Endodermal cell (in vitro differentiated cells): ENCODE measurements at regions not wholly inside any gene's neighbourhood (a gene's known extent, or its start where the extent isn't known, plus 50 kb on each side); places are given as distances from the start of the nearest gene placed in this dataset.
"Not testable (repeated sequence)": the region's sequence is repeated elsewhere in the genome, so short reads cannot be mapped to it uniquely, and the experiment has no call there.

ENCODE experiments used
- DNase-seq: peaks from one replicate; pipeline ENCODE4 v3.0.0-alpha.2; 2017
- H3K27ac ChIP-seq: 2 replicates; pipeline ENCODE4 v1.5.1; 2013; ENCODE audit warnings: mild to moderate bottlenecking, low read depth, low read length, moderate library complexity
- H3K27me3 ChIP-seq: 2 replicates; pipeline ENCODE4 v1.6.1; 2013; ENCODE audit warnings: mild to moderate bottlenecking, low read length, moderate library complexity; ENCODE audit not compliant: insufficient read depth, control insufficient read depth, poor library complexity, severe bottlenecking
- H3K36me3 ChIP-seq: 2 replicates; pipeline ENCODE4 v1.7.0; 2013; ENCODE audit warnings: mild to moderate bottlenecking, low read length, moderate library complexity; ENCODE audit not compliant: control insufficient read depth, insufficient read depth
- H3K4me1 ChIP-seq: one replicate; pipeline ENCODE4 v1.7.0; 2013; ENCODE audit warnings: low read length; ENCODE audit not compliant: control insufficient read depth, insufficient read depth
- H3K4me3 ChIP-seq: 2 replicates; pipeline ENCODE4 v1.5.1; 2013; ENCODE audit warnings: mild to moderate bottlenecking, low read length, moderate library complexity
- H3K9ac ChIP-seq: 2 replicates; pipeline ENCODE4 v1.6.1; 2013; ENCODE audit warnings: mild to moderate bottlenecking, low read length, moderate library complexity; ENCODE audit not compliant: poor library complexity, severe bottlenecking; ENCODE audit errors: extremely low read depth
- H3K9me3 ChIP-seq: 2 replicates; pipeline ENCODE4 v1.6.1; 2013; ENCODE audit warnings: mild to moderate bottlenecking, low read length, moderate library complexity; ENCODE audit not compliant: control insufficient read depth
- H3K27ac Mint-ChIP-seq: 2 replicates; pipeline ENCODE4 v1.8.0; 2020; ENCODE audit warnings: mixed read lengths
- H3K27me3 Mint-ChIP-seq: 2 replicates; pipeline ENCODE4 v1.8.0; 2021; ENCODE audit warnings: mild to moderate bottlenecking, mixed read lengths; ENCODE audit not compliant: insufficient read depth
- H3K36me3 Mint-ChIP-seq: 2 replicates; pipeline ENCODE4 v1.8.0; 2020; ENCODE audit warnings: low read depth, mixed read lengths
- H3K4me1 Mint-ChIP-seq: 2 replicates; pipeline ENCODE4 v1.8.0; 2020; ENCODE audit warnings: mixed read lengths
- H3K4me3 Mint-ChIP-seq: 2 replicates; pipeline ENCODE4 v1.8.0; 2020; ENCODE audit warnings: mild to moderate bottlenecking, moderate library complexity, mixed read lengths
- H3K9me3 Mint-ChIP-seq: 2 replicates; pipeline ENCODE4 v1.8.0; 2020; ENCODE audit warnings: mild to moderate bottlenecking, mixed read lengths
- WGBS, 2 experiments: methylation state at CpG; one replicate each; pipeline versions ENCODE4 v1.1.5 to v1.1.7; 2013; ENCODE audit warnings: missing lambda C conversion rate in 2 of 2, mixed read lengths in 1 of 2; ENCODE audit not compliant: insufficient coverage in 1 of 2, insufficient read length in 1 of 2; 5-methylcytosine and 5-hydroxymethylcytosine counted together
- TF ChIP-seq, protein P1 (sequence below): fragments of 200-600 bp; sonication (generic); conservative IDR thresholded peaks from 2 replicates; pipeline ENCODE4 v1.5.0; 2021; ENCODE audit warnings: antibody characterized with exemption, mild to moderate bottlenecking

DNA sequence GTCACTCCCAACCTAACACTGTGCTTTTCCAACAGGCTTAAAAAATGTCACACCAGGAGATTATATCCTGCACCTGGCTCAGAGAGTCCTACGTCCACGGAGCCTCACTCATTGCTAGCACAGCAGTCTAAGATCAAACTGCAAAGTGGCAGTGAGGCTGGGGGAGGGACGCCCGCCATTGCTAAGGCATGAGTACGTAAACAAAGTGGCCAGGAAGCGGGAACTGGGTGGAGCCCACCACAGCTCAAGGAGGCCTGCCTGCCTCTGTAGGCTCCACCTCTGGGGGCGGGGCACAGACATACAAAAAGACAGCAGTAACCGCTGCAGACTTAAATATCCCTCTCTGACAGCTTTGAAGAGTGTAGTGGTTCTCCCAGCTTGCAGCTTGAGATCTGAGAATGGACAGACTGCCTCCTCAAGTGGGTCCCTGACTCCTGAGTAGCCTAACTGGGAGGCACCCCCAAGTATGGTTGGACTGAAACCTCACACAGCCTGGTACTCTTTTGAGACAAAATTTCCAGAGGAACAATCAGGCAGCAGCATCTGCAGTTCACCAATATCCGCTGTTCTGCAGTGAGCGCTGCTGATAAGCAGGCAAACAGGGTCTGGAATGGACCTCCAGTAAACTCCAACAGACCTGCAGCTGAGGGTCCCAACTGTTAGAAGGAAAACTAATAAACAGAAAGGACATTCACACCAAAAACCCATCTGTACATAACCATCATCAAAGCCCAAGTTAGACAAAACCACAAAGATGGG is 2986.4 kb upstream of the OR11H1 start:
- H3K27ac ChIP-seq, H3K4me3 Mint-ChIP-seq, H3K27ac Mint-ChIP-seq, H3K9ac ChIP-seq, DNase-seq, H3K9me3 ChIP-seq, H3K4me1 Mint-ChIP-seq, H3K27me3 ChIP-seq, H3K36me3 Mint-ChIP-seq, H3K27me3 Mint-ChIP-seq, H3K4me3 ChIP-seq, H3K4me1 ChIP-seq, H3K36me3 ChIP-seq: not testable (repeated sequence)
- H3K9me3 Mint-ChIP-seq, result peaks cover 12% of the 10 kb centered on the region
- WGBS, 2 experiments, result 62 to 67% methylated on average over 1 to 5 of the region's 10 CpGs

DNA sequence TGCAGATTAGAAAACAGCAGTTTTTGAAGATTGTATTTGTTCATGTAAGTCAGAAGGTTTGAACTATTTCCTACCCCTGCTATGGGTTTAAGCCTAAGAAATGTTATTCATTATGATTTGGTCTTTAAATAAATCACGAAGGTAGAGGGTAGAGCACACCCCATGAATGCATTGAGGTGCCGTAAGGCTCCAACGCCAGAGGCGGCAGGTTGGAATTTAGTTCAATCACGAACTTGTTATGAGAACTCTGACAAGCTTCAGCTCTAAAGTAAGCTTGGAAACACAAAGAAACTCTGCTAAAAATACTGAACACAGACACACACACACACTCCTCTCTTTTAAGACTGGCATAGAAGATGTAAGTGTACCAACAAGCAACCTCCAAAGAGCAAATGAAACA is 2974.6 kb upstream of the OR11H1 start:
- H3K27ac Mint-ChIP-seq, H3K36me3 ChIP-seq, H3K4me3 ChIP-seq, H3K27ac ChIP-seq, H3K27me3 Mint-ChIP-seq, H3K4me1 Mint-ChIP-seq, H3K9ac ChIP-seq, H3K36me3 Mint-ChIP-seq, H3K9me3 ChIP-seq, H3K4me3 Mint-ChIP-seq, DNase-seq, H3K27me3 ChIP-seq, H3K4me1 ChIP-seq: not testable (repeated sequence)
- peaks cover 19% of the 10 kb centered on the region for H3K9me3 Mint-ChIP-seq
- WGBS, 2 experiments, result 70% methylated on average over 5 of the region's 5 CpGs; no CpG with 5 or more reads in 1 of the 2 experiments

DNA sequence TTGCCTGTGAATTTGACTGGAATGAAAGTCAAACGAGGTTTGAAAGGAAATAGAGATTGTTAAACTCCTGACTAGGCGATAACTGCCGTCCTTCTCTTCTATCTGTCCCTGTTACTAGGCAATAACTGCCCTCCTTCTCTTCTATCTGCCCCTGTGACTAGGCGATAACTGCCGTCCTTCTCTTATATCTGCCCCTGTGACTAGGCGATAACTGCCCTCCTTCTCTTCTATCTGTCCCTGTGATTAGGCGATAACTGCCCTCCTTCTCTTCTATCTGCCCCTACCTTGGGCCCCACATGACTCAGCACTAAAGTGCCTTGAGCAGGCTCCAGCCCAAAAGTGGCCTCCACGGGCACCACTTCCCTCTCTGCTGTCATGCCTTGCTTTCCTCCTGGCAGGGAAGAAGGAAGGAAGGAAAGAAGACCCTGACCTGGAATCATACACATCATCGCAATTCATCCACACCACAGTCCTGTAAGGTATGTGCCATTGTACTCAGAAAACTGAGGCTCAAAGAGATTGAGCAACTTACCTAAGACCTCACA is 2973.3 kb upstream of the OR11H1 start:
- WGBS, 2 experiments, result 91% methylated on average over 4 of the region's 9 CpGs; no CpG with 5 or more reads in 1 of the 2 experiments
- not testable (repeated sequence) for H3K27me3 Mint-ChIP-seq, H3K4me1 ChIP-seq, DNase-seq, H3K36me3 Mint-ChIP-seq, H3K9me3 ChIP-seq, H3K27ac ChIP-seq, H3K9ac ChIP-seq, H3K4me1 Mint-ChIP-seq, H3K27ac Mint-ChIP-seq, H3K27me3 ChIP-seq, H3K4me3 ChIP-seq, H3K4me3 Mint-ChIP-seq, H3K36me3 ChIP-seq
- H3K9me3 Mint-ChIP-seq, result peaks cover 12% of the 10 kb centered on the region

DNA sequence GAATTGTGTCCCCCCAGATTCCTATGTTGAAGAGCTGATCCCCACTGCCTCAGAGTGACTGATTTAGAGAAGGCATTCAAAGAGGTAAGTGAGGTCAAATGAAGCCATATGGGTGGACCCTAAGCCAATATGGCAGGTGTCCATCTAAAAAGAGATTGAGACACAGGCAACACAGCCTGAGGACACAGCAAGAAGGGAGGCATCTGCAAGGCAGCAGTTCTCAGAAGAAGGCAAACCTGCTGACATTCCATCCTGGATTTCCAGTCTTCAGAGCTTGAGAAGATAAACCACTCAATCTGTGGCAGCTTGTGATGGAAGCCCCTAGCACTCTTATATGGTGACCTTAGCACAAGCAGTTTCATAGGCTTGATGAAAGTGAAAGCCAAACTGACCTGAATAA is 2956.5 kb upstream of the OR11H1 start:
- H3K36me3 ChIP-seq, H3K4me1 ChIP-seq, H3K27ac Mint-ChIP-seq, H3K27ac ChIP-seq, H3K27me3 ChIP-seq, DNase-seq, H3K4me1 Mint-ChIP-seq, H3K4me3 ChIP-seq, H3K36me3 Mint-ChIP-seq, H3K27me3 Mint-ChIP-seq, H3K9ac ChIP-seq, H3K9me3 ChIP-seq, H3K4me3 Mint-ChIP-seq: not testable (repeated sequence)
- H3K9me3 Mint-ChIP-seq, result peaks cover 12% of the 10 kb centered on the region

DNA sequence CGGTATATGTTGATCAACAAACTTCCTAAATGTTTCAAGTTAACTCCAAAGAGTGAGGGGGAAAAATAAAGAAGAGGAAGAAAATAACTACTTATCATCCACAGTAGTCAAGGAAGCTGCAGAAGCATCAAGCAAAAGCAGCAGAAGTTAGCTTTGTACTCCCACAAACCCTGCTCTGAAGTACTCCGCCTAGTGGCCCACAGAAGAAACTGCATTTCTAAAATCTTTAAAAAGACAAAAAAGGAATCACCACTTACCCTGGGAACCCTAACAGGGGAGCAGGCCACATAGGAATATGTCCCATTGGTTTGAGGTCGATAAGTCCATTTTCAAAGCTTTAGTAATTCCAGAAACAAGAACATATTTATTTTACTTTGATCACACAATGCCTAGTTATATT is 2948.3 kb upstream of the OR11H1 start:
- not testable (repeated sequence) for H3K36me3 ChIP-seq, H3K27ac ChIP-seq, H3K27me3 Mint-ChIP-seq, H3K4me1 ChIP-seq, H3K4me3 ChIP-seq, H3K27ac Mint-ChIP-seq, H3K27me3 ChIP-seq, DNase-seq, H3K9ac ChIP-seq, H3K4me3 Mint-ChIP-seq, H3K9me3 ChIP-seq, H3K36me3 Mint-ChIP-seq, H3K4me1 Mint-ChIP-seq
- no CpG with 5 or more reads among the region's 3 CpGs for WGBS, 2 experiments
- TF ChIP-seq, protein P1, sequence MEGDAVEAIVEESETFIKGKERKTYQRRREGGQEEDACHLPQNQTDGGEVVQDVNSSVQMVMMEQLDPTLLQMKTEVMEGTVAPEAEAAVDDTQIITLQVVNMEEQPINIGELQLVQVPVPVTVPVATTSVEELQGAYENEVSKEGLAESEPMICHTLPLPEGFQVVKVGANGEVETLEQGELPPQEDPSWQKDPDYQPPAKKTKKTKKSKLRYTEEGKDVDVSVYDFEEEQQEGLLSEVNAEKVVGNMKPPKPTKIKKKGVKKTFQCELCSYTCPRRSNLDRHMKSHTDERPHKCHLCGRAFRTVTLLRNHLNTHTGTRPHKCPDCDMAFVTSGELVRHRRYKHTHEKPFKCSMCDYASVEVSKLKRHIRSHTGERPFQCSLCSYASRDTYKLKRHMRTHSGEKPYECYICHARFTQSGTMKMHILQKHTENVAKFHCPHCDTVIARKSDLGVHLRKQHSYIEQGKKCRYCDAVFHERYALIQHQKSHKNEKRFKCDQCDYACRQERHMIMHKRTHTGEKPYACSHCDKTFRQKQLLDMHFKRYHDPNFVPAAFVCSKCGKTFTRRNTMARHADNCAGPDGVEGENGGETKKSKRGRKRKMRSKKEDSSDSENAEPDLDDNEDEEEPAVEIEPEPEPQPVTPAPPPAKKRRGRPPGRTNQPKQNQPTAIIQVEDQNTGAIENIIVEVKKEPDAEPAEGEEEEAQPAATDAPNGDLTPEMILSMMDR, result peak; percentile 52
- peaks cover 17% of the 10 kb centered on the region for H3K9me3 Mint-ChIP-seq

DNA sequence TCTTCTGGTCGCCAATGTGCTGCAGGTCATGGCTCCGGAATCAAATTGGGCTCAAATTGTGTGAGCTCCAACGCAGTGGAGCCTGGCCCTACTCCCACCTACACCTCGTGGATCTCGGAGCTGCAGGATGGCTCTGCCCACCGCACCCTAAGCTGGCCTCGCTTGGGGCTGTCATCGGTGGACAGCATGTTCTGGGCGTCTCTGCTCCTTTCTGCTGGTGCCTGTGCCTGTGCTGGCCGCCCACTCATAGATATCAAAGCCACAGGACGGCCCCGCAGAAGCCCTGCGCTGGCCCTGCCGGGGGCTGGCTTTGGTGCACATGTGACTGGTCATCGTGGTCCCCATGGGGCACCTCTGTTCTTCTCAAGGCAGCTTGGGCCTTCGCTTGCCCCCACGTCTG is 2943.5 kb upstream of the OR11H1 start:
- not testable (repeated sequence) for H3K4me3 ChIP-seq, H3K4me1 ChIP-seq, H3K27me3 ChIP-seq, DNase-seq, H3K9ac ChIP-seq, H3K4me1 Mint-ChIP-seq, H3K36me3 Mint-ChIP-seq, H3K27ac ChIP-seq, H3K4me3 Mint-ChIP-seq, H3K27ac Mint-ChIP-seq, H3K27me3 Mint-ChIP-seq, H3K9me3 ChIP-seq, H3K36me3 ChIP-seq
- 56 to 65% methylated on average over 6 to 14 of the region's 17 CpGs for WGBS, 2 experiments
- H3K9me3 Mint-ChIP-seq, result peaks cover 29% of the 10 kb centered on the region
